Glutamatergic neuron (in vitro differentiated cells): ENCODE measurements at regions not wholly inside any gene's neighbourhood (a gene's known extent, or its start where the extent isn't known, plus 50 kb on each side); places are given as distances from the start of the nearest gene placed in this dataset.
"Not testable (repeated sequence)": the region's sequence is repeated elsewhere in the genome, so short reads cannot be mapped to it uniquely, and the experiment has no call there.

Experiments
- DNase-seq: peaks from one replicate; pipeline ENCODE4 v3.0.0; 2022
- H3K27ac Mint-ChIP-seq: one replicate; pipeline ENCODE4 v1.8.0; 2020; ENCODE audit warnings: mild to moderate bottlenecking, mixed read lengths, inconsistent platforms; ENCODE audit not compliant: unreplicated experiment
- H3K27me3 Mint-ChIP-seq: one replicate; pipeline ENCODE4 v1.8.0; 2020; ENCODE audit warnings: mild to moderate bottlenecking, moderate library complexity, mixed read lengths, inconsistent platforms; ENCODE audit not compliant: unreplicated experiment
- H3K36me3 Mint-ChIP-seq: one replicate; pipeline ENCODE4 v1.8.0; 2020; ENCODE audit warnings: mild to moderate bottlenecking, mixed read lengths, inconsistent platforms; ENCODE audit not compliant: unreplicated experiment
- H3K4me1 Mint-ChIP-seq: one replicate; pipeline ENCODE4 v1.8.0; 2020; ENCODE audit warnings: mild to moderate bottlenecking, low read depth, mixed read lengths, inconsistent platforms; ENCODE audit not compliant: unreplicated experiment
- H3K4me3 Mint-ChIP-seq: one replicate; pipeline ENCODE4 v1.8.0; 2020; ENCODE audit warnings: mild to moderate bottlenecking, mixed read lengths, inconsistent platforms; ENCODE audit not compliant: unreplicated experiment
- H3K9me3 Mint-ChIP-seq: one replicate; pipeline ENCODE4 v1.8.0; 2020; ENCODE audit warnings: mild to moderate bottlenecking, moderate library complexity, mixed read lengths, inconsistent platforms; ENCODE audit not compliant: unreplicated experiment
- CTCF ChIP-seq: fragments of 200-600 bp; sonication (generic); IDR thresholded peaks from one replicate; pipeline ENCODE4 v1.5.0; 2021; ENCODE audit not compliant: partially characterized antibody, unreplicated experiment

- H3K9me3 Mint-ChIP-seq: peaks cover 3% of the 10 kb centered on the region
- H3K27ac Mint-ChIP-seq: no peak overlapping the region
- DNase-seq: no peak
- no peak overlapping the region for H3K4me3 Mint-ChIP-seq
- H3K4me1 Mint-ChIP-seq: peaks cover 10% of the 10 kb centered on the region
- peaks cover 6% of the 10 kb centered on the region for H3K27me3 Mint-ChIP-seq
- no peak for TF ChIP-seq CTCF
- no peaks in the 10 kb centered on the region for H3K36me3 Mint-ChIP-seq
Observed at GRCh38 chr11:45378516-45378915, 92.4 kb upstream of the SYT13 start.

- Mint-ChIP-seq H3K27me3 (peaks cover 3% of the 10 kb centered on the region), H3K9me3 (peaks cover 4% of the 10 kb centered on the region), H3K27ac (no peak overlapping the region), H3K4me3 (no peak overlapping the region), H3K36me3 (no peaks in the 10 kb centered on the region), H3K4me1 (peaks cover 15% of the 10 kb centered on the region)
- DNase-seq: no peak
- no peak for TF ChIP-seq CTCF
Observed at GRCh38 chr11:45374653-45375059, 88.5 kb upstream of the SYT13 start.

- no peak overlapping the region for H3K4me3 Mint-ChIP-seq
- peaks cover 15% of the 10 kb centered on the region for H3K4me1 Mint-ChIP-seq
- TF ChIP-seq CTCF: no peak
- H3K36me3 Mint-ChIP-seq: no peaks in the 10 kb centered on the region
- no peak for DNase-seq
- H3K9me3 Mint-ChIP-seq: peaks cover 4% of the 10 kb centered on the region
- H3K27me3 Mint-ChIP-seq: peaks cover 1% of the 10 kb centered on the region
- H3K27ac Mint-ChIP-seq: no peak overlapping the region
Observed at GRCh38 chr11:45374130-45374529, 88.0 kb upstream of the SYT13 start.

- Mint-ChIP-seq H3K36me3 (no peaks in the 10 kb centered on the region), H3K4me1 (peaks cover 15% of the 10 kb centered on the region), H3K27me3 (peaks cover 1% of the 10 kb centered on the region), H3K9me3 (peaks cover 5% of the 10 kb centered on the region), H3K27ac (no peak overlapping the region), H3K4me3 (no peak overlapping the region)
- no peak for DNase-seq
- no peak for TF ChIP-seq CTCF
Observed at GRCh38 chr11:45373506-45374035, 87.4 kb upstream of the SYT13 start.

- not testable (repeated sequence) for H3K4me3 Mint-ChIP-seq, DNase-seq, H3K27me3 Mint-ChIP-seq, H3K36me3 Mint-ChIP-seq, H3K9me3 Mint-ChIP-seq, H3K27ac Mint-ChIP-seq
- H3K4me1 Mint-ChIP-seq: peaks cover 20% of the 10 kb centered on the region
Observed at GRCh38 chr11:45372414-45372813, 86.3 kb upstream of the SYT13 start.
